Heart left ventricle (tissue), 16 donors: ENCODE measurements at regions not wholly inside any gene's neighbourhood (a gene's known extent, or its start where the extent isn't known, plus 50 kb on each side); places are given as distances from the start of the nearest gene placed in this dataset.

Experiments used
- ATAC-seq, 4 donors: fragments of 200-7000 bp; cut with Tn5 transposase; one replicate each; pipeline ENCODE4 v1.9.1; 2020 to 2022; ENCODE audit warnings: moderate library complexity in 4 of 4, mild to moderate bottlenecking in 3 of 4, moderate number of reproducible peaks in 1 of 4
- DNase-seq, 5 donors: peaks; one replicate each; pipeline ENCODE4 v3.0.0-alpha.2; 2020
- H3K27ac ChIP-seq, 12 donors: fragments of 200-600 bp; sonication (generic) in 4 of 12; one replicate each; pipeline versions ENCODE4 v1.5.0 to v1.8.0; 2016 to 2022; ENCODE audit warnings: mild to moderate bottlenecking in 2 of 12
- H3K27me3 ChIP-seq, 9 donors: fragments of 200-600 bp; sonication (generic) in 2 of 9; one replicate each; pipeline versions ENCODE4 v1.5.1 to v1.8.0; 2016 to 2022; ENCODE audit warnings: mild to moderate bottlenecking in 3 of 9
- H3K36me3 ChIP-seq, 9 donors: fragments of 200-600 bp; sonication (generic) in 2 of 9; one replicate each; pipeline versions ENCODE4 v1.5.0 to v1.8.0; 2018 to 2022; ENCODE audit warnings: mild to moderate bottlenecking in 2 of 9
- H3K4me1 ChIP-seq, 12 donors: fragments of 200-600 bp; sonication (generic) in 4 of 12; one replicate each; pipeline versions ENCODE4 v1.5.0 to v1.8.0; 2016 to 2022; ENCODE audit warnings: mild to moderate bottlenecking in 3 of 12
- H3K4me3 ChIP-seq, 12 donors: fragments of 200-600 bp; sonication (generic) in 4 of 12; one replicate each; pipeline versions ENCODE4 v1.5.0 to v1.8.0; 2017 to 2022; ENCODE audit warnings: mild to moderate bottlenecking in 9 of 12, moderate library complexity in 4 of 12
- H3K9me3 ChIP-seq, 12 donors: fragments of 200-600 bp; sonication (generic) in 4 of 12; one replicate each; pipeline versions ENCODE4 v1.5.0 to v1.8.0; 2016 to 2022; ENCODE audit warnings: mild to moderate bottlenecking in 1 of 12
- POLR2A ChIP-seq, 2 donors: fragments of 450-650 bp; IDR thresholded peaks; one replicate each; pipeline ENCODE4 v1.6.1; 2017; ENCODE audit warnings: antibody characterized with exemption in 2 of 2, mild to moderate bottlenecking in 2 of 2, moderate library complexity in 2 of 2
- WGBS, 4 donors: extraction: QIAGEN DNeasy Blood & Tissue Kit in 2 of 4; methylation state at CpG; one replicate each; pipeline versions ENCODE4 v1.1.5 to v1.1.7; 2013 to 2018; 5-methylcytosine and 5-hydroxymethylcytosine counted together
- intact Hi-C, 10 donors: fragments of 100-400 bp; cut with DNase I; formaldehyde crosslinking; loops; one replicate each; pipeline versions ENCODE4 v1.11.1 to v1.14.2; 2022
- TF ChIP-seq, protein P1 (sequence below), 12 donors: fragments of 200-600 bp; sonication (generic) in 4 of 12; IDR thresholded peaks; one replicate each; pipeline versions ENCODE4 v1.5.0 to v1.8.0; 2018 to 2022; ENCODE audit warnings: antibody characterized with exemption in 12 of 12, mild to moderate bottlenecking in 5 of 12
- donor health status: ischemic (EF 13 %, LVEDD 7.1; RV severe dilation, severe dysfunction).
- donor health status: healthy with polysubstance abuse.
- donor health status: DM: no; HTN: yes; CAD: no.
- donor health status: DM: no; HTN: no; CAD: no.
- donor health status: ischemic (EF 25% LVEDD 6.9; RV normal size, moderate dysfunction).
- donor health status: ischemic (EF 25% LVEDD 5.7; RV mildly dilated, moderate dysfunction).
- donor health status: healthy.
- donor health status: DM: yes; HTN: yes; CAD: no.
- donor health status: ischemic (EF 35%, LVEDD 5.7; RV mildly dilated, moderate dysfunction).
- donor health status: nonischemic (EF 11% LVEDD 7.7; RV severe dilation, severe dysfunction).
- donor health status: DM: yes; HTN: yes; CAD: no.
- donor health status: PGD.
- donor health status: ischemic (EF 29% LVEDD 5.4; RV normal size, mild dysfunction).
- donor health status: nonischemic (EF 23%, LVEDD 6.1; RV moderate dilation, normal function).

DNA sequence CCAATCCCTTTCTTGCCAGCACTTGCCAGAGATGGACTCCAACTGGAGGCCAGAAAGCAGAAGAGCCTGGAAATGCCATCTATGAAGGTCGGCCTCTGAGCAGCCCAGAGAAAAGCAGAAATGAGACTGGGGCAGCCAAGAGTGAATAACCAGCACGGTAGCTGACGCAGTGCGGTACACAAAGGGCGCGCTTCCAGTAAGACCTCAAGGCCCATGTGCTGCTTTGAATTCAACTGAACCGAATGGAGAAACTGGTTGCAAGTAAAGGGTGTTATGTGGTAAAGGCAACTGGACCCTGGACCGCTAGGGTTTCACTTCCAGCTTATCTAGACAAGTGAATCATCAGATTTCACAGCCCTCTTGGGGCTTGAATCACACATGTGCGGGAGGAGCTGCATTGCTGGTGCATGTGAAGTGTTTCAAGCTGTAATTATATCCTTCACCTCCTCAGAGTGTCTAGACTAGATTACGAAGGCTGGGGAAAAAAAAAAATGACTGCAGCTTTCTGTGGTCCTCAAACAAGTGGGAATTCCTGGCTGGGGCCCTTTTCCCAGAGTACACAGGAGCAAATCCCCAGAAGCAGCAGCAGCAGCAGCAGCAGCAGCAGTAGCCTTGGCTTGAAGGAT is 128.9 kb downstream of the CCDC34 start:
- intact Hi-C loops = no loop called here
- WGBS, 4 donors = 72 to 80% (median 76%) methylated on average over 10 of the region's 10 CpGs

DNA sequence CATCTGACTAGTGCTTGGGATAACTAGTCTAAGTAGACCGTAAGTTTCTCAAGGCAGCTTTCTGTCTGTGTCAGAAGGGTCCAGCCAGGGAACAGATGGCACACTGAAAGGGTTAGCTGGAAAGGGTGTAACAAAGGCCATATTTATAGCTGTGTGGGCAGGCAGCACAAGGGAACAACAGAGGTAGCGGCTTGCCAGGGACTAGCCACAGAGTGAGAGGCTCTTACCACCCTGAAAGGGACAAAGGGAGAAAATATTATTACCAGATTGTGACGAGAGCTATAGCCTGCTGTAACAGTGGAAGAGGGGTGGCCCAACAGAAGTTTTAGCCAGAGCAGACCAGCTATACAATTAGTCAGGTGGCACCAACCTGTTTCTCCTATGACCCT is 129.4 kb downstream of the CCDC34 start:
- 81 to 87% (median 84%) methylated on average over 3 of the region's 3 CpGs for WGBS, 4 donors
- intact Hi-C loops = no loop called here
- ATAC-seq (peak in 3 of 4 donors; percentile 15 to 37 (median 31)), DNase-seq (no peak)
- Histone ChIP-seq H3K27me3 (no peaks in the 10 kb centered on the region), H3K27ac (peak overlapping the region in 8 of 12 donors; percentile 38 to 83 (median 64)), H3K36me3 (no peaks in the 10 kb centered on the region), H3K4me1 (peaks cover 0 to 30% (median 0%) of the 10 kb centered on the region in 12 donors), H3K9me3 (no peaks in the 10 kb centered on the region), H3K4me3 (peak overlapping the region in 2 of 12 donors; percentile 14 to 20)
- no peak for TF ChIP-seq POLR2A (IDR thresholded peaks at IDR 0.05)
- TF ChIP-seq, protein P1, sequence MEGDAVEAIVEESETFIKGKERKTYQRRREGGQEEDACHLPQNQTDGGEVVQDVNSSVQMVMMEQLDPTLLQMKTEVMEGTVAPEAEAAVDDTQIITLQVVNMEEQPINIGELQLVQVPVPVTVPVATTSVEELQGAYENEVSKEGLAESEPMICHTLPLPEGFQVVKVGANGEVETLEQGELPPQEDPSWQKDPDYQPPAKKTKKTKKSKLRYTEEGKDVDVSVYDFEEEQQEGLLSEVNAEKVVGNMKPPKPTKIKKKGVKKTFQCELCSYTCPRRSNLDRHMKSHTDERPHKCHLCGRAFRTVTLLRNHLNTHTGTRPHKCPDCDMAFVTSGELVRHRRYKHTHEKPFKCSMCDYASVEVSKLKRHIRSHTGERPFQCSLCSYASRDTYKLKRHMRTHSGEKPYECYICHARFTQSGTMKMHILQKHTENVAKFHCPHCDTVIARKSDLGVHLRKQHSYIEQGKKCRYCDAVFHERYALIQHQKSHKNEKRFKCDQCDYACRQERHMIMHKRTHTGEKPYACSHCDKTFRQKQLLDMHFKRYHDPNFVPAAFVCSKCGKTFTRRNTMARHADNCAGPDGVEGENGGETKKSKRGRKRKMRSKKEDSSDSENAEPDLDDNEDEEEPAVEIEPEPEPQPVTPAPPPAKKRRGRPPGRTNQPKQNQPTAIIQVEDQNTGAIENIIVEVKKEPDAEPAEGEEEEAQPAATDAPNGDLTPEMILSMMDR (IDR thresholded peaks at IDR 0.05) = no peak

More for the DNA sequence above, 128.9 kb downstream of the CCDC34 start:
- Histone ChIP-seq H3K9me3 (no peaks in the 10 kb centered on the region), H3K36me3 (no peaks in the 10 kb centered on the region), H3K27ac (peak overlapping the region in 8 of 12 donors; percentile 38 to 83 (median 64)), H3K27me3 (no peaks in the 10 kb centered on the region), H3K4me3 (peak overlapping the region in 2 of 12 donors; percentile 14 to 20), H3K4me1 (peaks cover 0 to 30% (median 0%) of the 10 kb centered on the region in 12 donors)
- TF ChIP-seq POLR2A (IDR thresholded peaks at IDR 0.05) = no peak
- TF ChIP-seq, protein P1 (IDR thresholded peaks at IDR 0.05) = no peak
- ATAC-seq (peak; percentile 61 to 91 (median 84)), DNase-seq (peak in 4 of 5 donors; percentile 21 to 70 (median 61))

DNA sequence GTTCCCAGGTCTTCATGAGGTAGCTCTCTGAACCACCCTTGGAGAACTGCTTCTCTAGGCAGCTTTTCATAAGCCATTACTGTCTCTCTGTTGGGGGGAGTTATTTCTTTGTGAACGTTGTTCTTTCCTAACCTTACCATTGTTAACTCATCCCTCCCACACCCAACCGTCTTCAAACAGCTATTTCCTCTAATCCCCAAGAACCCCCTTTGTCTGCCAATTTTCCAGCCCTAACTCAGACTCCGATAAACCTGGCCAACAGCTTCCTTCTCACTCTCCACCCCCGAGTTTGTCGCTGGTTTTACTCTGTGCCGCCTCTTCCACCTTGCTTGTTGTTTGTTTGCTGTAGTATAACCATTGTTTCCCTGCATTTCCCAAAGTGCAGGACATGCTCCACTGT is 131.5 kb downstream of the CCDC34 start:
- Histone ChIP-seq H3K27me3 (no peaks in the 10 kb centered on the region), H3K4me1 (peaks cover 0 to 30% (median 0%) of the 10 kb centered on the region in 12 donors), H3K27ac (peak overlapping the region in 4 of 12 donors; percentile 6 to 44 (median 22)), H3K4me3 (no peak overlapping the region), H3K36me3 (no peaks in the 10 kb centered on the region), H3K9me3 (no peaks in the 10 kb centered on the region)
- intact Hi-C loops = no loop called here
- ATAC-seq = peak in 1 of 4 donors; percentile 6
- DNase-seq = no peak
- 41 to 57% (median 43%) methylated on average over 6 of the region's 6 CpGs for WGBS, 4 donors
- TF ChIP-seq, protein P1 (IDR thresholded peaks at IDR 0.05) = no peak
- TF ChIP-seq POLR2A (IDR thresholded peaks at IDR 0.05) = no peak

DNA sequence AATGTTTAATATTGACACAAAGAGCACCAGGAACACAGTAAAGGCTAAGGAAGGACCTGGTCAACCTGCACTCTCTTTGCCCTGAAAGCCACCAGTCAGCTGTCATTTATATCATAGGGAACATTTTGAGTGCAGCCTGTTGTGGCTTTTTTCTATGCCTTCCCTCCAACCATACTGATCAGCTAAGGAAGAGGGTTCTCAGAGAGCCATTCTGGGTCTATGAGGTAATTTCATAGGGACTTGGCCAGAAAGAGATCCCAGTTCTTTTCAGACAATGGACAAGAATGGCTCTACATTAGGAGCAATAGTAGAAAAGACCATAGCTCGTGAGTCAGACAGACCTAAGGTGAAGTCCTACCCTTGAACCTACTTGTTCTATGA is 132.8 kb downstream of the CCDC34 start:
- DNase-seq (no peak), ATAC-seq (no peak)
- TF ChIP-seq, protein P1 (IDR thresholded peaks at IDR 0.05) = no peak
- TF ChIP-seq POLR2A (IDR thresholded peaks at IDR 0.05) = no peak
- WGBS, 4 donors = 88 to 91% (median 89%) methylated on average over 1 of the region's 1 CpG
- Histone ChIP-seq H3K27me3 (no peaks in the 10 kb centered on the region), H3K36me3 (no peaks in the 10 kb centered on the region), H3K27ac (peak overlapping the region in 5 of 12 donors; percentile 25 to 40 (median 34)), H3K4me3 (no peak overlapping the region), H3K4me1 (peaks cover 0 to 26% (median 0%) of the 10 kb centered on the region in 12 donors), H3K9me3 (no peaks in the 10 kb centered on the region)
- intact Hi-C loops = no loop called here
